ENCODE measurements at regions not wholly inside any gene's neighbourhood (a gene's known extent, or its start where the extent isn't known, plus 50 kb on each side); places are given as distances from the start of the nearest gene placed in this dataset.

GRCh38 chr5:12095808-12096281, 191.6 kb upstream of the CTNND2 start:
- no peak overlapping the region for H2BK12ac ChIP-seq (ENCODE audit: low read depth, low read length)
- H3K4ac ChIP-seq (replicated peaks; ENCODE audit: insufficient read length, low read depth, low read length): no peak overlapping the region
- WGBS, 2 experiments (ENCODE audit: extremely low coverage in 1 of 2, insufficient coverage in 1 of 2, insufficient read length in 1 of 2, insufficient replicate concordance in 2 of 2, low coverage in 1 of 2, low lambda C conversion rate in 2 of 2, missing lambda C conversion rate in 1 of 2): 100% methylated on average over 1 of the region's 1 CpG; no CpG with 5 or more reads in 1 of the 2 experiments
- H2AFZ ChIP-seq (ENCODE audit: low read length): no peak overlapping the region
- no peak overlapping the region for H2BK15ac ChIP-seq (ENCODE audit: low read length)
- H3K4me3 ChIP-seq (ENCODE audit: extremely low read depth in 1 of 4, insufficient read depth in 2 of 4, low read depth in 3 of 4, low read length in 4 of 4): no peak overlapping the region
- no peak overlapping the region for H3K23ac ChIP-seq (ENCODE audit: insufficient read length)
- no peaks in the 10 kb centered on the region for H4K20me1 ChIP-seq (replicated peaks in 1 of 2; ENCODE audit: control insufficient read depth in 1 of 2, insufficient read depth in 2 of 2, low read length in 2 of 2)
- H3K79me2 ChIP-seq (ENCODE audit: control insufficient read depth in 1 of 2, insufficient read depth in 2 of 2, low read length in 2 of 2): no peaks in the 10 kb centered on the region
- no peak overlapping the region for H4K8ac ChIP-seq (ENCODE audit: extremely low read depth, insufficient read depth, low read length)
- peaks cover 3% of the 10 kb centered on the region; the same call in 1 of the 2 replicates for H3K23me2 ChIP-seq (ENCODE audit: low read depth, low read length)
- H3K14ac ChIP-seq (ENCODE audit: insufficient read length): no peak overlapping the region
- no peaks in the 10 kb centered on the region for H3K36me3 ChIP-seq (ENCODE audit: control insufficient read depth in 2 of 4, insufficient read depth in 4 of 4, low read length in 3 of 4)
- POLR2A ChIA-PET (ENCODE audit: partially characterized antibody): no interaction called here
- H2BK120ac ChIP-seq (replicated peaks; ENCODE audit: low read depth, low read length): no peak overlapping the region
- no peak overlapping the region for H2BK5ac ChIP-seq (ENCODE audit: low read depth, low read length)
- no peak overlapping the region for H3K18ac ChIP-seq (ENCODE audit: extremely low read depth, low read length)
- no peaks in the 10 kb centered on the region for H3K27me3 ChIP-seq (replicated peaks in 1 of 4; ENCODE audit: control insufficient read depth in 3 of 4, extremely low read depth in 1 of 4, insufficient read depth in 3 of 4, low read length in 3 of 4)
- H3K9me3 ChIP-seq (ENCODE audit: insufficient read depth in 2 of 2, low read depth in 1 of 2, low read length in 1 of 2): 0 out of 4 replicates have a peak, but pooled peaks cover 0 to 2% of the 10 kb centered on the region in 2 experiments
- no peak overlapping the region for H2BK20ac ChIP-seq (ENCODE audit: low read length)
- no peak overlapping the region for H3K27ac ChIP-seq (ENCODE audit: low read depth, low read length)
- H4K91ac ChIP-seq (replicated peaks; ENCODE audit: insufficient read length, low read length): no peak overlapping the region
- no peaks in the 10 kb centered on the region for H3K79me1 ChIP-seq (ENCODE audit: low read depth, low read length)
- H3K4me1 ChIP-seq (replicated peaks in 1 of 4; ENCODE audit: control insufficient read depth in 3 of 4, insufficient read depth in 4 of 4, low read length in 3 of 4): no peaks in the 10 kb centered on the region
- no peak for FAIRE-seq
- H2AK5ac ChIP-seq (ENCODE audit: low read depth, low read length): no peak overlapping the region
- no peak overlapping the region for H3K4me2 ChIP-seq (ENCODE audit: insufficient read depth in 1 of 2, low read depth in 2 of 2, low read length in 2 of 2)
- H4K5ac ChIP-seq (ENCODE audit: insufficient read length, low read depth, low read length): no peak overlapping the region
- CTCF ChIA-PET (ENCODE audit: partially characterized antibody): interaction anchor here (0.8 kb wide), 1 partner anchor 177 kb away, joined by 3 read pairs; no protein-coding TSS in a partner anchor
- no peak overlapping the region for H3K9ac ChIP-seq (replicated peaks in 1 of 4; ENCODE audit: extremely low read depth in 1 of 4, low read depth in 3 of 4, low read length in 3 of 4)
- no peak overlapping the region for H3K56ac ChIP-seq (replicated peaks; ENCODE audit: insufficient read length, low read depth, low read length)
- no peak for DNase-seq (ENCODE audit: low read depth in 1 of 2, low spot score in 2 of 2)
- TF ChIP-seq SIN3A (conservative IDR thresholded peaks at IDR 0.05 in 1 of 2, IDR thresholded peaks at IDR 0.05 in 1 of 2; ENCODE audit: low read depth in 1 of 2, low read length in 2 of 2): no peak
- TF ChIP-seq, protein P1, sequence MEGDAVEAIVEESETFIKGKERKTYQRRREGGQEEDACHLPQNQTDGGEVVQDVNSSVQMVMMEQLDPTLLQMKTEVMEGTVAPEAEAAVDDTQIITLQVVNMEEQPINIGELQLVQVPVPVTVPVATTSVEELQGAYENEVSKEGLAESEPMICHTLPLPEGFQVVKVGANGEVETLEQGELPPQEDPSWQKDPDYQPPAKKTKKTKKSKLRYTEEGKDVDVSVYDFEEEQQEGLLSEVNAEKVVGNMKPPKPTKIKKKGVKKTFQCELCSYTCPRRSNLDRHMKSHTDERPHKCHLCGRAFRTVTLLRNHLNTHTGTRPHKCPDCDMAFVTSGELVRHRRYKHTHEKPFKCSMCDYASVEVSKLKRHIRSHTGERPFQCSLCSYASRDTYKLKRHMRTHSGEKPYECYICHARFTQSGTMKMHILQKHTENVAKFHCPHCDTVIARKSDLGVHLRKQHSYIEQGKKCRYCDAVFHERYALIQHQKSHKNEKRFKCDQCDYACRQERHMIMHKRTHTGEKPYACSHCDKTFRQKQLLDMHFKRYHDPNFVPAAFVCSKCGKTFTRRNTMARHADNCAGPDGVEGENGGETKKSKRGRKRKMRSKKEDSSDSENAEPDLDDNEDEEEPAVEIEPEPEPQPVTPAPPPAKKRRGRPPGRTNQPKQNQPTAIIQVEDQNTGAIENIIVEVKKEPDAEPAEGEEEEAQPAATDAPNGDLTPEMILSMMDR (IDR thresholded peaks at IDR 0.05; ENCODE audit: control extremely low read depth in 1 of 3, insufficient read depth in 1 of 3, low read depth in 1 of 3, low read length in 3 of 3): no peak
- no peak for TF ChIP-seq HDAC2 (IDR thresholded peaks at IDR 0.05; ENCODE audit: borderline replicate concordance in 1 of 2, low read depth in 2 of 2, low read length in 2 of 2)
- no peak for TF ChIP-seq GABPA (IDR thresholded peaks at IDR 0.05; ENCODE audit: borderline replicate concordance, insufficient read depth, low read length)
- TF ChIP-seq SRF (IDR thresholded peaks at IDR 0.05; ENCODE audit: low read depth, low read length): no peak
- no peak for TF ChIP-seq SIX5 (IDR thresholded peaks at IDR 0.05; ENCODE audit: low read depth, low read length)
- TF ChIP-seq RFX5 (IDR thresholded peaks at IDR 0.05; ENCODE audit: borderline replicate concordance, low read depth, low read length): no peak
- TF ChIP-seq SP2 (IDR thresholded peaks at IDR 0.05; ENCODE audit: low read length): no peak
- no peak for TF ChIP-seq BCL11A (IDR thresholded peaks at IDR 0.05; ENCODE audit: low read depth in 2 of 2, low read length in 2 of 2)
- TF ChIP-seq NANOG (IDR thresholded peaks at IDR 0.05; ENCODE audit: insufficient read depth, low read depth, low read length, poor library complexity, severe bottlenecking): no peak
- no peak for TF ChIP-seq EP300 (IDR thresholded peaks at IDR 0.05; ENCODE audit: borderline replicate concordance in 1 of 2, low read depth in 2 of 2, low read length in 2 of 2)

Data from H1 (cell line).